ENCODE measurements at regions not wholly inside any gene's neighbourhood (a gene's known extent, or its start where the extent isn't known, plus 50 kb on each side); places are given as distances from the start of the nearest gene placed in this dataset.

- TF ChIP-seq POLR2A (IDR thresholded peaks at IDR 0.05), result no peak
- TF ChIP-seq POLR2AphosphoS5 (IDR thresholded peaks at IDR 0.05), result no peak
- no peak for TF ChIP-seq CTCF (IDR thresholded peaks at IDR 0.05 in 8 of 11, conservative IDR thresholded peaks at IDR 0.05 in 3 of 11)
- no peak overlapping the region for H3K4me3 ChIP-seq
- DNase-seq, result no peak
- no peak overlapping the region for H3K27ac ChIP-seq
- no peaks in the 10 kb centered on the region for H3K27me3 ChIP-seq (replicated peaks in 1 of 7)
- WGBS, 5 donors, result 88 to 96% (median 95%) methylated on average over 3 of the region's 3 CpGs
- no peaks in the 10 kb centered on the region for H3K4me1 ChIP-seq
- intact Hi-C loops (cut with DNase I; ENCODE audit: low total_unique reads), result no loop called here
- no peaks in the 10 kb centered on the region for H3K36me3 ChIP-seq
- H3K9me3 ChIP-seq, result no peaks in the 10 kb centered on the region
These were observed 608.2 kb downstream of the EPHA4 start for GRCh38 chr2:220963930-220964329.

- no peak for DNase-seq
- TF ChIP-seq POLR2A (IDR thresholded peaks at IDR 0.05) (no peak), CTCF (IDR thresholded peaks at IDR 0.05 in 8 of 11, conservative IDR thresholded peaks at IDR 0.05 in 3 of 11) (no peak), POLR2AphosphoS5 (IDR thresholded peaks at IDR 0.05) (no peak)
- Histone ChIP-seq H3K4me1 (no peaks in the 10 kb centered on the region), H3K36me3 (no peaks in the 10 kb centered on the region), H3K27ac (no peak overlapping the region), H3K4me3 (no peak overlapping the region), H3K27me3 (replicated peaks in 1 of 7) (no peaks in the 10 kb centered on the region), H3K9me3 (no peaks in the 10 kb centered on the region)
- WGBS, 5 donors, result 65 to 83% (median 75%) methylated on average over 3 of the region's 3 CpGs
- intact Hi-C loops (cut with DNase I; ENCODE audit: low total_unique reads), result no loop called here
These were observed 605.5 kb downstream of the EPHA4 start for GRCh38 chr2:220966636-220967035.

GRCh38 chr2:220969348-220969747, 602.8 kb downstream of the EPHA4 start:
- no peaks in the 10 kb centered on the region for H3K36me3 ChIP-seq
- no peak overlapping the region for H3K27ac ChIP-seq
- H3K27me3 ChIP-seq (replicated peaks in 1 of 7), result no peaks in the 10 kb centered on the region
- DNase-seq, result no peak
- no peak overlapping the region for H3K4me3 ChIP-seq
- TF ChIP-seq CTCF (IDR thresholded peaks at IDR 0.05 in 8 of 11, conservative IDR thresholded peaks at IDR 0.05 in 3 of 11), result no peak
- no peak for TF ChIP-seq POLR2AphosphoS5 (IDR thresholded peaks at IDR 0.05)
- TF ChIP-seq POLR2A (IDR thresholded peaks at IDR 0.05), result no peak
- intact Hi-C loops (cut with DNase I; ENCODE audit: low total_unique reads), result no loop called here
- 88 to 96% (median 91%) methylated on average over 3 of the region's 3 CpGs for WGBS, 5 donors
- H3K9me3 ChIP-seq, result no peaks in the 10 kb centered on the region
- no peaks in the 10 kb centered on the region for H3K4me1 ChIP-seq

- no peaks in the 10 kb centered on the region for H3K4me1 ChIP-seq
- no peaks in the 10 kb centered on the region for H3K36me3 ChIP-seq
- H3K27ac ChIP-seq, result no peak overlapping the region
- WGBS, 5 donors, result 79 to 94% (median 88%) methylated on average over 4 of the region's 4 CpGs
- DNase-seq, result no peak
- no peak overlapping the region for H3K4me3 ChIP-seq
- TF ChIP-seq POLR2A (IDR thresholded peaks at IDR 0.05) (no peak), POLR2AphosphoS5 (IDR thresholded peaks at IDR 0.05) (no peak), CTCF (IDR thresholded peaks at IDR 0.05 in 8 of 11, conservative IDR thresholded peaks at IDR 0.05 in 3 of 11) (no peak)
- H3K27me3 ChIP-seq (replicated peaks in 1 of 7), result peaks cover 0 to 4% (median 0%) of the 10 kb centered on the region in 7 donors
- intact Hi-C loops (cut with DNase I; ENCODE audit: low total_unique reads), result no loop called here
- peaks cover 0 to 18% (median 14%) of the 10 kb centered on the region in 8 donors for H3K9me3 ChIP-seq
These were observed 591.0 kb downstream of the EPHA4 start for GRCh38 chr2:220980966-220981675.
